NCI-H1105 (cell line): ENCODE measurements at regions not wholly inside any gene's neighbourhood (a gene's known extent, or its start where the extent isn't known, plus 50 kb on each side); places are given as distances from the start of the nearest gene placed in this dataset.

ENCODE experiments used
- DNase-seq: peaks from one replicate; lab custom pipeline; 2025; lab: John Stamatoyannopoulos, UW

- no peak for DNase-seq
Observed at GRCh38 chr6:133583907-133584427, 304.9 kb upstream of the TCF21 start.

GRCh38 chr6:133584823-133585222, 304.1 kb upstream of the TCF21 start:
- DNase-seq: no peak

- no peak for DNase-seq
Observed at GRCh38 chr6:133585978-133586377, 302.9 kb upstream of the TCF21 start.

- DNase-seq: no peak
Observed at GRCh38 chr6:133587546-133588160, 301.3 kb upstream of the TCF21 start.

GRCh38 chr6:133590196-133590595, 298.7 kb upstream of the TCF21 start:
- no peak for DNase-seq

GRCh38 chr6:133590814-133591213, 298.1 kb upstream of the TCF21 start:
- DNase-seq: no peak

DNA sequence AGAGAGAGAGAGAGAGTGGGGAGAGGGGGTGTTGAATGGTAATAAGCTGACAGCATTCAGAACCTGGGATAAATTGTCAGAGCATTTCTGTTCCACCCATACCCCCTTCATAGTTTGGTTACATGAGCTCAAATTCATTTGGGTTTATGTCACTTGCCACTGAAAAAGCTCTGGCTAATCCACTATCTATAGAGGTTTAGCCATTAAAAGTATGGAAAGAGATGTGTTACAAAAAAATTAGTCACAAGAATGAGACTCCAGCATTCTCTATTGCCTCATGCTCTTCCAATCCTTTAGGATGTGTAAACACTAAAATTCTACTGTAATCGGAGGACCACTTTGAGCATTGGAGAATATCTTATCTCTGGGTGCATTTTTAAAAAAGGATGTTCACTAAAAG, 297.6 kb upstream of the TCF21 start:
- DNase-seq: no peak

GRCh38 chr6:133594652-133595110, 294.2 kb upstream of the TCF21 start:
- DNase-seq: no peak

DNA sequence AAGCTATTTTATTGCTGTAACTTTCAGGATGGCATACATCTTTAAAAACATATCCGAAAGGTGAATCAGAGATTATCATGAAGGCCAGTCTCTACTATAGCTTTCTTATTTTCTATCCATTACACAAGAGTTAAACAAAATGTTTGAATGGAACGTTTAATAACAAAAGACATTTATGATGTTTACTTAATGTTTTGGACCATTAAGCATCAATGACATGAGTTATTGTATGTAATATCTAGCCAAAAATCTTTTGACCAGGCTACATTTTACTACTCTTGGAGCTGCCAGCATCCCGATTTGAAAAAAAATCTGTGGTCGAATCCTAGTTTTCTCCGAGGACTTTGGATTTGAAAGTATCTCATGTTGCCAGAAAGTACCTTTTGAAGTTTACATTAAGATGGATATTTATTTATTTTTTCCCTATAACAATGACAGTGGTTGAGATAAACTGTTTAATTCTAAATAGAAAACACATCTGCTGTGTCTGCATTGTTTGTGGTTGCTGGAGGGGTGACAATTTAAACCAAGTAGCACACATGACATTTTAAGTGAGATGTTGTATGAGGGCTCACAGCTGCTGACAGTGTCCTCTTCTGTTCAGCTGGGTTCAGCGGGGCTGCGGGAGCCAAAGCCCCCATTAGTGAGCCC, 293.7 kb upstream of the TCF21 start:
- DNase-seq: no peak

DNA sequence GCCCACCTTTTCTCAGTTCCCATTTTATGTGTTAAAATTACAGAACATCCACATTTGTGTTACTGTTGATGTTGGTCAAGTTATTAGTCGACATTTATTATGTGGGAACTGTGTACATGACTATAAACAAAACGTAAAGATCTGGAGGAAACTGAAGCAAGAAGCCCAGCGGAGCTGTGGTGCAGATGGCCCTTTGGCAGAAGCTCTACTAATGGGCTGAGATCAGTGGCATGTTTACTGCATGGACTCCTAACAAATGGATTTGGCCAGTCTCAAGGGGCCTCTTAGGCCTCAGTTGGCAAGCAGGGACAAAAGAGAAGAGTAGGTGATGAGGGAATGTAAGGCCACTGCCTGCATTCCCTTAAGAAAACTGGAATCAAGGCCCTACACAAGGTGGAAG, 282.1 kb upstream of the TCF21 start:
- DNase-seq: no peak

DNA sequence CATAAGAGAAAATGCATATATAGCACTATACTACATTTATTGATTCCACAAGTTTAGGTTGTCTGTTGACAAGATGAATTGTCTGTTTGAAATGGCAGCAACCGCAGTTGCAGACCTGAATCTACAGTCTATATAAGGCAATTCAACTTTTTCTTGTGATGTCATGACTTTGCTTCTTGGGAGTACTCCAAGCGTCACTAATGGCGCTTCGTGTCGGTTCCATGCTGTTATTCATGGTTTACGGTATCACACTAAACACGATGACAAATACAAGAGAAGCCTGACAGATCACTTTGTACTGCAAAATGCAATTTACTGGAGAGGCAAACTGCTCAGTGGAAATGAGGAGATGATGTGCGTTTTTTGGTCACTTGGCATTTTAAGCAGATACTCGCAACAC, 280.3 kb upstream of the TCF21 start:
- no peak for DNase-seq

- DNase-seq: no peak
Observed at GRCh38 chr6:133609415-133610226, 279.3 kb upstream of the TCF21 start.

DNA sequence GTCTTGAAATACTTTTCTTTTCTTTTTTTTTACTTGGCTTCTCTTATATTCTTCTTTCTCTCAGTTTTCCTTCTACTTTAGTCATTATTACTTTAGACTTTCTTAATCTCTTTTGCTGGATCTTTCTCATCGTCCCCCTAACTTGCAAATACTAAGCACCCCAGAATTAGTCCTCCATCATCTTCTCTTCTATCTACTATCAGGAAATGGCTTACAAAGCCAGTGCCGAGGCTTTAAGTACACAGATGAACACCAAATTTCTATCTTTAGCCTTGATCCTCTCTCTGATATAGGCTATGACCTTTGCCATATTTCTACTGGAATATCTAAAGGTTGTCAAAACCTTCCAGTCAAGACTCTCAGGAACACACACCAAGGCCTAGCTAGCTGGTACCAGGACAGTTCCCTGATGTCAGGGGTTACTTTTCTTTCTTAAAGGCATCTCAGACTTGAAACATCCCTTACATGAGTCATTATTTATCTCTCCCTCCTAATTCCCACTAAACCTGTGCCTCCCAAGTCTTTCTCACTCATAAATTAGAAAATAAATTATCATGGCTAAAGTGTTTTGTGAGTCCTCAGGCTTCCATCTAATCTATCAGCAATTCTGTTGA, 278.6 kb upstream of the TCF21 start:
- no peak for DNase-seq

DNA sequence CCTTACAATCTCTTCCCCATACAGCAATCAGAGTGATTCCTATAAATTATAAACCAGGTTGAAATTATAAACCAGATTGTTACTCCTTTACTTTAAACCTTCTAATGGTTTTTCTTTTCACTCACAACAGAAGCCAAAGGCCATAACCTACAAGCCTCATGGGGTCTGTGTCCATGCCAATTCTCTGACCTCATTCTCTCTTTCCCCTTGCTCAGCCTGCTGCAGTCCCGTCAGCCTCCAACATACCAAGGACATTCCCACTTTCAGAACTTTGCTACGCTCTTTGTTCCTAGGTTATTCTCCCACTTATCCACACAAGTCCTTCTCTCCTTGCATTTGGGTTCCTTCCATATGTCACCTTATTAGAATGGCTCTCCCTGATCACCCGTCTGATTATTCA, 277.9 kb upstream of the TCF21 start:
- DNase-seq: no peak

GRCh38 chr6:133612459-133612858, 276.5 kb upstream of the TCF21 start:
- no peak for DNase-seq

DNA sequence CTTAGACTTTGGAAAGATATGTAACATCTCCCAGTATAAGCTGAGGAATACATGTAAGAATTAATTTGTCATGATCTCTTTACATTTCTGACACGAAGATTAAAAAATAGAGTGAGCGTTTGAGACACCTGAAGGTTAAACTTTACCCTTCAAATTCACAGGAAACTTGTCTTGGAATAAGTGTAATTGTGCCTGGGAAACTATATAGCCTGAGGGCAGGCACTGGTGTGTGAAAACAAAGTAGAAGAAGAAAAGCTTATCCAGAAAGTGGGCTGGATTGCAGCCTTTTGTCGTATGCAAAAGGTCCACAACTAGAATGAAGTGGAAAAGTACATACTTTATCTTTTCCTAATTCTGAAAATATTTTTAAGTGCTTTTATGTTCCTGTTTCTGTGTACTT, 275.7 kb upstream of the TCF21 start:
- DNase-seq: no peak

DNA sequence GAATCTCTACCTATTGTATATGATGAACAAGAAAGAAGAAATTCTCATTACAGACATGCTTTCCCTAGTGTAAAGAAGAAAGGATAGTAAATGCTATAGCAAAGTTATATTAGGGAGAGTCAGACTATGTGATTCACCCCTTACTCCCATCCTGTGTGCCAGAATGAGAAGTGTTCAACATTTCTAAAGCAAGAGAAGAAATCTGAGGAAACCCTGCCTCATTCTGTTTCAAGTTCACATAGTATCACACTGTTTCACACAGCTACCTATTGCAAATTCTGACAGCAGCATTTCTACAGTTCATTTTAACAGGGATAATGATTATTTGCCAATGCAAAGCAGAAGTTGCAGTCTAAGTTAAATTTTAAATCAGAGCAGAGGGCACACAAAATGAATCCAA, 267.2 kb upstream of the TCF21 start:
- DNase-seq: no peak

DNA sequence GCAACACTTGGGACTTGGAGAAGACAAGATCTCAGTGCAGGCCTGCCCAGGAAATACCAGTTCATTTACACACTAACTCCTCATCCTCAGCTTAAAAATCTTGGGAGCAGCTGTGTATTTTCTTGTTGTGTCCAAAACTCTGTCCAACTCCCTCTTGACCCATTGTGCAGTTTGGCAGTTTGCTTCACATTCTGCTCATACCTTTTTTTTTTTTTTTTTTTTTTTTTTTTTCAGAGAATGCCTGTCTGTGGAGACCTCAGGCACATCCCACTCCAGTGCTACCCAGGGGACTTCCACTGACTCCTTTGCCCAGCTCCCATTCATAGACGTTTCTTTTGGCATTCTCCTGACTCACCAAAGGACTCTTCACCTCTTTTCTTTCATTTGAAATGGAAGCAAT, 265.8 kb upstream of the TCF21 start:
- DNase-seq: no peak

DNA sequence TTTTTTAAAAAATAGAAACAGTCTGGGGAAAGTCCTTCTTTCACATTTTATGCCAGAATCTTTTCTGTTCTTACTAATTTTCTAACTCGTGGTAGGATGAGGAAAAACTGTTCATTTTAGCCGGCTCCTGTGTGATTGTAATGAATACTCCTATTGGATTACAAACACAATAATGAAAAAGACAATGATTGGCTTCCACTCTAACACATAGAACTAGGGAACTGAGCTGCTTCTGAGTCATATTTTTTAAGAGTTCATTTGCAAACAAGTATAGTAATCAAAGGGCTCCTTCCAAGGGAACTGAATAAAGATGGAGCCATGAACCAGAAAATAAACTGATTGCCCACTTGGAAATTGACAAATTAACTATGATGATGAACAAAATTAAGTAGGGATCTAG, 265.3 kb upstream of the TCF21 start:
- no peak for DNase-seq

DNA sequence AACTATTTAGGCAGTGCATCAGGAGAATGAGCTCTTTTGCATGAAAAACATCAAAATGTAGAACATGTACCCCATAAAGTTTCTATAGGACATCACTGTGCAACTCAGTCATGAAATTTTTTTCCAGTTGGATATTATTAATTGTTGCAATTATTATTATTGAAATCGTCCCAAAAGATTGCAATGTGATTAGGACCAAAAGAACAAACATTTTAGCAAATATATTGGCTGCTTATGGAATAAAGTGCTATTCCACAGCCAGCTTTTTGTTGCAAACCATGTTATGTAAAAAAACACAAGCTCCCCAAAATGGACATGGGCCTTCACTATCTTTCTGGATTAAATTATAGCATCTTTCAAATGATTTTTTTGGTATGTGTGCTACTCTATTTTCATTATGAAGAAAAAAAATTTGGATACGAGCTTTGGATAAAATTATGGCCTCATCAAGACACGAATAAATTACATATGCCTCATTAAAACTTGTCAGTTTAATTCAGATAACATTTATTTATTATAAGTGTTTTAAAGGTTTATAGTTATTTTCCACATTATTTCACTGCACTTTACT, 262.7 kb upstream of the TCF21 start:
- DNase-seq: no peak

GRCh38 chr6:133629970-133630369, 258.9 kb upstream of the TCF21 start:
- no peak for DNase-seq

- DNase-seq: no peak
Observed at GRCh38 chr6:133630651-133631050, 258.3 kb upstream of the TCF21 start.
